Breast epithelium (tissue), 3 donors: ENCODE measurements at regions not wholly inside any gene's neighbourhood (a gene's known extent, or its start where the extent isn't known, plus 50 kb on each side); places are given as distances from the start of the nearest gene placed in this dataset.

Experiments used
- CTCF ChIP-seq, 3 donors: fragments of 450-650 bp; IDR thresholded peaks; one replicate each; pipeline ENCODE4 v1.5.1; 2016 to 2017; ENCODE audit warnings: antibody characterized with exemption in 3 of 3, mild to moderate bottlenecking in 3 of 3, moderate library complexity in 3 of 3
- POLR2A ChIP-seq: fragments of 450-650 bp; IDR thresholded peaks from one replicate; pipeline ENCODE4 v1.6.1; 2016; ENCODE audit warnings: antibody characterized with exemption, mild to moderate bottlenecking, moderate library complexity

- TF ChIP-seq CTCF (IDR thresholded peaks at IDR 0.05) (no peak), POLR2A (no peak)
Measured at GRCh38 chr18:58814317-58814716, 50.4 kb upstream of the ZNF532 start.
